Liver (tissue), 8 donors: ENCODE measurements at regions not wholly inside any gene's neighbourhood (a gene's known extent, or its start where the extent isn't known, plus 50 kb on each side); places are given as distances from the start of the nearest gene placed in this dataset.

Experiments
- DNase-seq: peaks from one replicate; pipeline ENCODE4 v3.0.0-alpha.2; 2017; ENCODE audit warnings: low spot score
- H3K27ac ChIP-seq, 2 donors: one replicate each; pipeline ENCODE4 v1.7.0; 2013; ENCODE audit warnings: inconsistent platforms in 2 of 2, low read length in 2 of 2, control low read depth in 1 of 2, low read depth in 1 of 2, mild to moderate bottlenecking in 1 of 2
- H3K27me3 ChIP-seq, 4 donors: one replicate each; pipeline versions ENCODE4 v1.6.1 to v1.7.0; 2013; ENCODE audit warnings: low read length in 3 of 4, inconsistent platforms in 1 of 4, mild to moderate bottlenecking in 1 of 4, moderate library complexity in 1 of 4; ENCODE audit not compliant: control insufficient read depth in 4 of 4, insufficient read depth in 4 of 4
- H3K36me3 ChIP-seq, 4 donors: one replicate each; pipeline versions ENCODE4 v1.6.1 to v1.7.0; 2013; ENCODE audit warnings: low read length in 3 of 4, mild to moderate bottlenecking in 3 of 4, low read depth in 1 of 4, moderate library complexity in 1 of 4; ENCODE audit not compliant: control insufficient read depth in 4 of 4, insufficient read depth in 3 of 4
- H3K4me1 ChIP-seq, 4 donors: one replicate each; pipeline versions ENCODE4 v1.6.1 to v1.7.0; 2013; ENCODE audit warnings: low read length in 3 of 4, mild to moderate bottlenecking in 3 of 4, moderate library complexity in 1 of 4; ENCODE audit not compliant: control insufficient read depth in 4 of 4, insufficient read depth in 4 of 4
- H3K4me3 ChIP-seq, 3 donors: one replicate each; pipeline versions ENCODE4 v1.6.1 to v1.7.0; 2013; ENCODE audit warnings: low read length in 3 of 3, control low read depth in 1 of 3, low read depth in 1 of 3, mild to moderate bottlenecking in 1 of 3
- H3K9ac ChIP-seq, 2 donors: one replicate each; pipeline ENCODE4 v1.7.0; 2013; ENCODE audit warnings: low read length in 2 of 2, mild to moderate bottlenecking in 2 of 2, moderate library complexity in 2 of 2, control low read depth in 1 of 2, low read depth in 1 of 2
- H3K9me3 ChIP-seq, 4 donors: one replicate each; pipeline versions ENCODE4 v1.6.1 to v1.7.0; 2013; ENCODE audit warnings: low read length in 3 of 4; ENCODE audit not compliant: control insufficient read depth in 4 of 4
- ATF3 ChIP-seq: IDR thresholded peaks from 2 replicates; pipeline ENCODE4 v1.6.1; 2016; ENCODE audit warnings: antibody characterized with exemption
- CTCF ChIP-seq: fragments of 150-350 bp; IDR thresholded peaks from 2 replicates; pipeline ENCODE4 v1.5.1; 2017; ENCODE audit warnings: improper control_type of control experiment, low read depth, low read length; ENCODE audit not compliant: missing input control
- FOXA1 ChIP-seq: IDR thresholded peaks from 2 replicates; pipeline ENCODE4 v1.6.1; 2016; ENCODE audit warnings: antibody characterized with exemption
- FOXA2 ChIP-seq: IDR thresholded peaks from 2 replicates; pipeline ENCODE4 v1.6.1; 2016; ENCODE audit warnings: antibody characterized with exemption
- GABPA ChIP-seq, 2 donors: IDR thresholded peaks in 1 of 2; conservative IDR thresholded peaks in 1 of 2; 2 replicates each; pipeline ENCODE4 v1.6.1; 2016; ENCODE audit warnings: antibody characterized with exemption in 2 of 2, mild to moderate bottlenecking in 1 of 2, moderate library complexity in 1 of 2
- HNF4G ChIP-seq: IDR thresholded peaks from 2 replicates; pipeline ENCODE4 v1.6.1; 2016; ENCODE audit warnings: antibody characterized with exemption
- JUND ChIP-seq, 2 donors: IDR thresholded peaks; 2 replicates each; pipeline ENCODE4 v1.6.1; 2016; ENCODE audit warnings: antibody characterized with exemption in 2 of 2
- NR2F2 ChIP-seq: IDR thresholded peaks from 2 replicates; pipeline ENCODE4 v1.6.1; 2016; ENCODE audit warnings: antibody characterized with exemption
- RAD21 ChIP-seq, 2 donors: IDR thresholded peaks; 2 replicates each; pipeline ENCODE4 v1.6.1; 2016; ENCODE audit warnings: antibody characterized with exemption in 2 of 2, mild to moderate bottlenecking in 2 of 2
- RXRA ChIP-seq, 2 donors: IDR thresholded peaks; 2 replicates each; pipeline ENCODE4 v1.6.1; 2017 to 2018; ENCODE audit warnings: antibody characterized with exemption in 2 of 2, mild to moderate bottlenecking in 1 of 2
- TAF1 ChIP-seq: conservative IDR thresholded peaks from 2 replicates; pipeline ENCODE4 v1.6.1; 2016; ENCODE audit warnings: antibody characterized with exemption, mild to moderate bottlenecking
- YY1 ChIP-seq: IDR thresholded peaks from 2 replicates; pipeline ENCODE4 v1.6.1; 2016; ENCODE audit warnings: antibody characterized with exemption, mild to moderate bottlenecking
- WGBS: extraction: QIAGEN DNeasy Blood & Tissue Kit; methylation state at CpG from one replicate; pipeline ENCODE4 v1.1.7; 2013; 5-methylcytosine and 5-hydroxymethylcytosine counted together
- TF ChIP-seq, protein P1 (sequence below): IDR thresholded peaks from 2 replicates; pipeline ENCODE4 v1.6.1; 2016; ENCODE audit warnings: antibody characterized with exemption
- donor health status: healthy.
- donor health status: healthy.
- donor health status: healthy.
- donor health status: healthy.
- donor health status: healthy.

DNA sequence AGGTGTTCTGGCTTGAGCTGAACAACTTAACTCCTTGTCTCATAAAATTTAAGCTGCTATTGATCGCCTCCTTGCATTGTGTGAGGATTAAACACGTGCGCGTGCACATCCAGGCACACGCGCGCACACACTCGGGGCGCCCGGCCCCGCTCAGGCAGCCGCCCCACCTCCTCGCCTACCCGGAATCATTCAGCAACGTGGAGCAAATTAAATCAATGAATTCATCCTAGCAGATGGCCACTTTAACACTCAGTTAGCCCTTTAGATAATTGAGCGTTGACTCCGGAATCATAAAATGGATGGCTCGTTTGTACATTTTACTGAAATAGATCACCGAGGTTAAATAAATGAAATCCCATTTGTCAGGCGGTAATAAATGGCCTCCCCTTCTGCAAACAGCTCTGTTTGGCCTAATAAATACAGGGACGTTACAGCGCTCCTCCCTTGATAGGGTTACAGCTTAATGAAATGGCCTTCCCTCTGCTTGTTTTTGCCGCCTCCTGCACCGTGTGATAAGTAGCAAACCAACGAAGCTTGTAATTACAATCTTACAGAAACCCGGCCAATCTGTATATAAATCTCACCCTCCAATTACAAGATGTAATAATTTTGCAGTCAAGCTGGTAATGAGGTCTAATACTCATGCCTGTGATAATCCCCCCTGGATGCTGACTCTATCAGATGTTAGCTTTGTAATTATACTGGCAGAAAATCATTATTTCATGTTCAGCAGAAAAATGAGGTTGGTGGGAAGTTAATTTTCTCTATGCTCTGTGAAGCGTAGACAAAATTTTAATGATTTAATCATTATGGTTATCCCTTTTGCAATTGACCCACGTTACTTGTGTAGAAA, 229.7 kb upstream of the IRX4 start (continued):
- TF ChIP-seq, protein P1, sequence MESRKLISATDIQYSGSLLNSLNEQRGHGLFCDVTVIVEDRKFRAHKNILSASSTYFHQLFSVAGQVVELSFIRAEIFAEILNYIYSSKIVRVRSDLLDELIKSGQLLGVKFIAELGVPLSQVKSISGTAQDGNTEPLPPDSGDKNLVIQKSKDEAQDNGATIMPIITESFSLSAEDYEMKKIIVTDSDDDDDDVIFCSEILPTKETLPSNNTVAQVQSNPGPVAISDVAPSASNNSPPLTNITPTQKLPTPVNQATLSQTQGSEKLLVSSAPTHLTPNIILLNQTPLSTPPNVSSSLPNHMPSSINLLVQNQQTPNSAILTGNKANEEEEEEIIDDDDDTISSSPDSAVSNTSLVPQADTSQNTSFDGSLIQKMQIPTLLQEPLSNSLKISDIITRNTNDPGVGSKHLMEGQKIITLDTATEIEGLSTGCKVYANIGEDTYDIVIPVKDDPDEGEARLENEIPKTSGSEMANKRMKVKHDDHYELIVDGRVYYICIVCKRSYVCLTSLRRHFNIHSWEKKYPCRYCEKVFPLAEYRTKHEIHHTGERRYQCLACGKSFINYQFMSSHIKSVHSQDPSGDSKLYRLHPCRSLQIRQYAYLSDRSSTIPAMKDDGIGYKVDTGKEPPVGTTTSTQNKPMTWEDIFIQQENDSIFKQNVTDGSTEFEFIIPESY = no peak
- TF ChIP-seq FOXA2 = no peak
- TF ChIP-seq NR2F2 = no peak
- no peak for TF ChIP-seq RAD21 (IDR thresholded peaks at IDR 0.05)
- no peak for TF ChIP-seq YY1
- no peak for TF ChIP-seq GABPA (IDR thresholded peaks at IDR 0.05 in 1 of 2, conservative IDR thresholded peaks at IDR 0.05 in 1 of 2)
- no peak for TF ChIP-seq JUND (IDR thresholded peaks at IDR 0.05)
- TF ChIP-seq FOXA1 = no peak

GRCh38 chr5:2111569-2112105, 228.9 kb upstream of the IRX4 start:
- Histone ChIP-seq H3K4me1 (no peaks in the 10 kb centered on the region), H3K36me3 (no peaks in the 10 kb centered on the region), H3K27ac (no peak overlapping the region), H3K9ac (no peak overlapping the region), H3K4me3 (no peak overlapping the region), H3K27me3 (peaks cover 0 to 4% (median 0%) of the 10 kb centered on the region in 4 donors), H3K9me3 (no peaks in the 10 kb centered on the region)
- 85% methylated on average over 36 of the region's 36 CpGs for WGBS
- no peak for DNase-seq
- TF ChIP-seq GABPA (IDR thresholded peaks at IDR 0.05 in 1 of 2, conservative IDR thresholded peaks at IDR 0.05 in 1 of 2) (no peak), ATF3 (no peak), TAF1 (no peak)

DNA sequence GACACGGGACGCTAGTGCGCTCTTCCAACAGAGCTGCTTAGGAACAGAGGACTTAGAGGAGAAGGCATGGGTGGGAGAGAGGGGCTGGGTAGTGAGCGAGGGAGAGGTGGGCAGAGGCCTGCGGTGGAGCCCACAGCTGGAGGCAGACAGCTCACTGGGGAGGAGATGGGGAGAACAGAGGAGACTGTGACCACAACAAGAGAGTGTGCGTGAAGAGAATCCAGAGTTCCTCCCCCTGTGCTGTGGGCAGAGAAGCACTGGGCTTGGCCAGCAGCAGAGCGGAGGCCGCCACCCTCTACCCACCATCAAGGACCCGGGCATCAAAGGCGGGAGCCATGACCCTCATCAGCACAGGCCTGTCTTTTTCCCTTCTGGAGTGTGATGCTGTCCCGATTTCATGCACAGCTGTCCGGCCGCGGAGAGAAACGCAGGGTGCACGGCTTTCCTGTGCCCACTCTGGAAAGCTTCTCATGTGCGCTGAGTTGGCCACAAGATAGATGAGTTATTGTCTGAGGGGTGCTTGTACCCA, 228.3 kb upstream of the IRX4 start:
- no peak overlapping the region for H3K9ac ChIP-seq
- no peak overlapping the region for H3K4me3 ChIP-seq
- peaks cover 0 to 2% (median 0%) of the 10 kb centered on the region in 4 donors for H3K9me3 ChIP-seq
- H3K27me3 ChIP-seq = peaks cover 0 to 4% (median 0%) of the 10 kb centered on the region in 4 donors
- WGBS = 89% methylated on average over 17 of the region's 17 CpGs
- no peaks in the 10 kb centered on the region for H3K36me3 ChIP-seq
- no peak for DNase-seq
- H3K27ac ChIP-seq = no peak overlapping the region
- TF ChIP-seq ATF3 (no peak), HNF4G (no peak), RXRA (IDR thresholded peaks at IDR 0.05) (no peak), YY1 (no peak), CTCF (no peak), FOXA2 (no peak), FOXA1 (no peak)
- H3K4me1 ChIP-seq = no peaks in the 10 kb centered on the region
